ENCODE measurements at regions not wholly inside any gene's neighbourhood (a gene's known extent, or its start where the extent isn't known, plus 50 kb on each side); places are given as distances from the start of the nearest gene placed in this dataset.
"Not testable (repeated sequence)": the region's sequence is repeated elsewhere in the genome, so short reads cannot be mapped to it uniquely, and the experiment has no call there.

GRCh38 chrX:3830020-3830419 lies 116.6 kb upstream of the PRKX start:
- TF ChIP-seq, protein P1, sequence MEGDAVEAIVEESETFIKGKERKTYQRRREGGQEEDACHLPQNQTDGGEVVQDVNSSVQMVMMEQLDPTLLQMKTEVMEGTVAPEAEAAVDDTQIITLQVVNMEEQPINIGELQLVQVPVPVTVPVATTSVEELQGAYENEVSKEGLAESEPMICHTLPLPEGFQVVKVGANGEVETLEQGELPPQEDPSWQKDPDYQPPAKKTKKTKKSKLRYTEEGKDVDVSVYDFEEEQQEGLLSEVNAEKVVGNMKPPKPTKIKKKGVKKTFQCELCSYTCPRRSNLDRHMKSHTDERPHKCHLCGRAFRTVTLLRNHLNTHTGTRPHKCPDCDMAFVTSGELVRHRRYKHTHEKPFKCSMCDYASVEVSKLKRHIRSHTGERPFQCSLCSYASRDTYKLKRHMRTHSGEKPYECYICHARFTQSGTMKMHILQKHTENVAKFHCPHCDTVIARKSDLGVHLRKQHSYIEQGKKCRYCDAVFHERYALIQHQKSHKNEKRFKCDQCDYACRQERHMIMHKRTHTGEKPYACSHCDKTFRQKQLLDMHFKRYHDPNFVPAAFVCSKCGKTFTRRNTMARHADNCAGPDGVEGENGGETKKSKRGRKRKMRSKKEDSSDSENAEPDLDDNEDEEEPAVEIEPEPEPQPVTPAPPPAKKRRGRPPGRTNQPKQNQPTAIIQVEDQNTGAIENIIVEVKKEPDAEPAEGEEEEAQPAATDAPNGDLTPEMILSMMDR (IDR thresholded peaks at IDR 0.05): not testable (repeated sequence)
- not testable (repeated sequence) for TF ChIP-seq BHLHE40 (IDR thresholded peaks at IDR 0.05; ENCODE audit: low read depth, low read length); ZNF302 (CRISPR knock-in tag; IDR thresholded peaks at IDR 0.05); MAZ (IDR thresholded peaks at IDR 0.05; ENCODE audit: borderline replicate concordance, low read depth, low read length); POLR2A (IDR thresholded peaks at IDR 0.05; ENCODE audit: low read length); ELK1 (IDR thresholded peaks at IDR 0.05; ENCODE audit: low read depth, low read length)

Measured in A549 (cell line).